GM12872 (cell line): ENCODE measurements at regions not wholly inside any gene's neighbourhood (a gene's known extent, or its start where the extent isn't known, plus 50 kb on each side); places are given as distances from the start of the nearest gene placed in this dataset.

ENCODE experiments used
- CTCF ChIP-seq: IDR thresholded peaks from 3 replicates; pipeline ENCODE4 v1.5.1; 2011; ENCODE audit warnings: low read depth, mild to moderate bottlenecking, low read length, moderate library complexity; ENCODE audit not compliant: insufficient read depth

GRCh38 chr2:103627301-103627700, 865.5 kb downstream of the TMEM182 start:
- no peak for TF ChIP-seq CTCF

- TF ChIP-seq CTCF, result no peak
These were observed 877.1 kb downstream of the TMEM182 start for GRCh38 chr2:103638978-103639377.

GRCh38 chr2:103656558-103656957, 894.7 kb downstream of the TMEM182 start:
- TF ChIP-seq CTCF, result no peak

- no peak for TF ChIP-seq CTCF
These were observed 898.7 kb downstream of the TMEM182 start for GRCh38 chr2:103660519-103660918.

GRCh38 chr2:103660947-103661346, 899.1 kb downstream of the TMEM182 start:
- TF ChIP-seq CTCF, result no peak

GRCh38 chr2:103664690-103665089, 902.9 kb downstream of the TMEM182 start:
- no peak for TF ChIP-seq CTCF

GRCh38 chr2:103667335-103667884, 905.6 kb downstream of the TMEM182 start:
- no peak for TF ChIP-seq CTCF

GRCh38 chr2:103669531-103669930, 907.7 kb downstream of the TMEM182 start:
- TF ChIP-seq CTCF, result no peak
